GM19023 (cell line): ENCODE measurements at regions not wholly inside any gene's neighbourhood (a gene's known extent, or its start where the extent isn't known, plus 50 kb on each side); places are given as distances from the start of the nearest gene placed in this dataset.
"Not testable (repeated sequence)": the region's sequence is repeated elsewhere in the genome, so short reads cannot be mapped to it uniquely, and the experiment has no call there.

Experiments used
- ATAC-seq: cut with Tn5 transposase; IDR thresholded peaks from one replicate; pipeline ENCODE4 v1.9.1; 2021; ENCODE audit warnings: mild to moderate bottlenecking, moderate library complexity; ENCODE audit not compliant: unreplicated experiment

DNA sequence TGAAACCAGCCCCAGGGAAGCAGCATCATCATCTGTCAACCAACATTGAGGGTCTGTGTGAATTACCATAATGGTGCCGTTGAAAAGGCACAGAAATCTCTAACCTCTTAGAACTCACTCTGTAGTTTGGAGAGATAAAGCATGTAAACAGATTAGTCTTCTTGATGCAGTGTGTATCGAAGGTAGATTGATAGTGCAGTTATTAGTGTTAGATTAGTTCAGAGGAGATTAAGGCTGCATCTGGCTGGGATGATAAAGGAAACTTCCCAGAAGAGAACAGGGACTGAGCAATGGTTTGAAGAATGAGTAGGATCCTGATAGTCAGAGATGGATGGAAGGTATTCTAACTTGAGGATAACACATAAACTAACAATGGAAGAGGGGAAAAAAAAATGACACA is 651.5 kb downstream of the TLE1 start:
- no peak for ATAC-seq

DNA sequence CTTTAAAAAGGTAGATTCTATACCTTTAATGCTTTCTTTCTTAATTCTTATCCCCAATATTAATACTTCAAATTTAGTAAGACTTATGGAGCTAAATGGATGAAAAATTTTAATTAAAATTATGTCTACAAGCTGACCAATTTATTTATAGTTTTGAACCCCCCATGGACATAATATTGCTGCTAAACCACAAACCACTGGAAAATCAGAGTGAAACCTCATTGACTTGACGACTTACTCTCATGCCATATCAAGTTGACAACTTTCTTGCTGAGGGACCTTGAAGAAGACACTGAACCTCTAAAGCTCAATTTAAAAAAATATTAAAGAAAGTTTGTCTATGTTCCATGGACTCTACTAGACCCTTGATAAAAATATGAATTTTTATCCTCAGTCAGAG is 653.7 kb downstream of the TLE1 start:
- no peak for ATAC-seq

DNA sequence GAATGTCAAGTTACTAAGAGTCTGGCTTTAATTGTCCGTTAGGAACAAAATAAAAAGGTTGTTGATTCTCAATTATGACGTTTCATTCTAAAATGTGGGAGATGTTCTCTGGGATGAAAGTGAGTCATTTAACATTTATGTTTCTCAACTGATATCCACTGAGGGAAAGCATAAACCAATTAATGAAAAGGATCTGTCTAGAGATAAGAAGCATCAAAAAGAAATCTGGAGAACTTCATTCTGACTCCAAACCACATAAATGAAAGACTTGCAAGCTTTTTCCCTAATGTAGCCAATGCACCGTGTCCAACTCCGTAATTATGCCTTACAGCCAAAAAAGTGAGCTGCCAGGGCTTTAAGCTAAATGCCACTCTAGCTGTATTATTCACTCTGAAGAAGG is 654.2 kb downstream of the TLE1 start:
- ATAC-seq: no peak

DNA sequence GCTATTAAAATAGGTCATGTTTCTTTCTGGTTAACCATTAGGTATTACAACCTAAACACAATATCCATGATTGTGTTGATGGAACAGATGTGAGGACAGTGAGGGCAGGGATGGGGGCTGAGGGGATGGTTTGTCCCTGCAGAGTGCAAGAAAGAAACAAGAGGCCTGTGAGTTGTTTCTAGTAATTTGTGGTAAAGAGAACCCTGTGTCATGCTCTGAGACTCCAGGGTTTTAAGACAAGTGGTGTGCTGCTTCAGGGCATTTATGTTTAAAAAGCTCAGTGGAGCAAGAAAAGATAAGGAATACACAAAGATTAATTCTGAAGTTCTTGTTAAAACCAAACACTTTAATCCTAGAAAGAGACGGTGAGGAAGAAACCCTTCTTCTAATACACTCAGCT is 656.5 kb downstream of the TLE1 start:
- no peak for ATAC-seq

DNA sequence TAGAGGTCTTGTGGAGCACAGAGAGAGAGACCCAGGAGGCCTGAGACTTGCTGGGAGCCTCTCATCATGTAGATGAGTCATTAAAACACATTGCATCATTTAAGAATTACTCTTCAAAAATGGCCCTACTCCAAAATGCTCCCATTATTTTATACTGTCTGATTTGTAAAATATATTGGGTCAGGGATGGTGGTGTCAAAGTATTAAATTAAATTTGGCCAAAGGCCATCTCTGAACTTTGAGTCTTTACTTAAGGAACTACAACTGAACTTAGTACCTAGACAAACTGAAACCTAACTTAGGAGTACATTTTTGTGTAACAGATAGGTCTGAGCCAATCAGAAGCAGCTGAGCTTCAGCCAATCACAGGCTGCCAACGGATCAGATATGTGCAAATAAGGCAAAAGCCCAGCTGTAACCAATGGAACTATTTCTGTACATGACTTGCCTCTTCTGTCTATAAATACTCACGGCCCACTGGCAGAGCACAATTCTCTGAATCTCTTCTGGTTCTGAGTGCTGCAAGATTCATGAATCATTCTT is 657.2 kb downstream of the TLE1 start:
- no peak for ATAC-seq

DNA sequence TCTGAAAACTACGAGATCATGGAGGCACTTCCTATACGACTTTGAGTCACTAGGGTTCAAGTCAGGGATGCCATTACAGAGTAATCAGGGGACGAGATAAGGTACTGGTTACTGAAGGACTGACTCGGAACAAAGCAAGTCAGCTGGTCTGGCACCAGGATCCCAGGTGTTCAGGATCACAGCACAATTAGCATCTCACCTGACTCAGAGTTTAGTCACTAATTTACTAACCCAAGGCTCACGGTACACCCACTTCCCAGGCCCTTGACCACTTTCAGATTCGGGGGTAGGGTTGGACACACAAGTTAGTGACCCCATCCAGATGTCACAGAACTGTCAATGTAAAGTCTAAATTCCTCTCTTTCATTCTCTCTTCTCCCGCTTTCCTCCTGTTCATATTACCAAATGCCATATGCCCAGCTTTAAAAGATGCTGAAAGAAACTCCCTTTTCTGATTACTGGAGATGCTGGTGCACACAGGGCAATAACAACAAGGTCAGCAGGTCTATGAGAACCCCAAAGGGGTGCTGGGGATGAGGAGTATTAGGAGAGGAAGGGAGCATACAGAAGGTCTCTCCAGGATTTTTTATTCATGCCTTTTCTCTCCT is 657.8 kb downstream of the TLE1 start:
- ATAC-seq: no peak

DNA sequence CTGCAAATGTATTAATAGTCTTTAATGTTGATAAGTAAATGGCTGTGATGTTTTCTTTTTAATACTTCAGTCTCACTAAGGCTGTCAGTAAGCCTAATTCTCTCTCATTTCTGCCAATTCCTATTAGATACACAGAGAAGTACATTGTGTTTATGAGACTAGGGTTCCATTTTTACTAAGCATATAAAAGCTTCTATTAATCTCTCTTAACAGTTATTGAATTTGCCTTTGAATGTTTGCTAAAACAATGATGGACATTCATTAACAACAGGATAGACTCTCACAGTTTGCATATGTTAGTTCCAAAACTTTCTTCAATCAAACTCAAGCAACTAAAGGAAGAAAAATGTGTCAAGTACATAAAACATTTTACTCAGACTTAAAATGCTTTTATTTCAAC is 659.3 kb downstream of the TLE1 start:
- no peak for ATAC-seq

DNA sequence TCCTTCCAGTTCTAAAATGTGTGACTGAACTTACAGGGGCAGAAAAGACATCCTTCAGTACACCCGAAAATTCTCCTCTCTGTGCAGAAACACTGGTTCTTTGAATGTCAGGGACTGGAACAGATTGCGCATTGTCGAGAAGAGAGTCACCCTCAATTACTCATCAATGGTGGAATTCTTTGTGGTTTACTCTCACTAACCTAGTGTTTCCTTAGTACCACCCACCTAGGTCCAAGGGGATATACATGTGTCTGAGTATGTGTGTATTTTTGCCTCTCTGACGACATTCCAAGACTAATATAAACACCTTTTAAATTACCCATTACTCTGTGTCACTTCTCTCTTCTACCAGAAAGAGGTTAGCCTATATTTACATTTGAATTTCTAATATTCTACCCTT is 660.8 kb downstream of the TLE1 start:
- ATAC-seq: no peak

DNA sequence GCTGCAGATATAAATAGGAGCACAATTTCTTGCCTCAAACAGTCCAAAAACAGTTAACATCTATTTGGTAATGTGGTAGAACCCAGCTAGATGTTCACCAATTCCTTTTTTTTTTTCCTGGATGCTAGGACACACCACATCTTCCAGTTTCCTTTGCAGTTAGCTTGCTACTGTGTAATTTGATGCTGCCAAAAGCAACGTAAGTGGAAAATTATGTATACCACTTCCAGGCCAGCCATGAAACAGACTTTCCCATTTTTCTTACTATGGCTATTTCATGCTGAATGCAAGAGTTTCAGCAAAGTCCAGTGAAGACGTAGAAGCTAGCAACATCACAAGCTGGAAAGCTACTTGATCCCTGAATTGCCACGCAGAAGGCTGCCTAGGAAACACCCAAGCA is 667.2 kb downstream of the TLE1 start:
- no peak for ATAC-seq

DNA sequence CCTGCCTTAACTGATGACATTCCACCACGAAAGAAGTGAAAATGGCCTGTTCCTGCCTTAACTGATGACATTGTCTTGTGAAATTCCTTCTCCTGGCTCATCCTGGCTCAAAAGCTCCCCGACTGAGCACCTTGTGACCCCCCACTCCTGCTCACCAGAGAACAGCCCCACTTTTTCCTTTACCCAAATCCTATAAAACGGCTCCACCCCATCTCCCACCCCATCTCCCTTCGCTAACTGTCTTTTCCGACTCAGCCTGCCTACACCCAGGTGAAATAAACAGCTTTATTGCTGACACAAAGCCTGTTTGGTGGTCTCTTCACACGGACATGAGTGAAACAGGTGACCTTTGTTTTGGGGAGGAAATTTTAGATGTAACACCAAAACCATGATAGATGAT is 674.4 kb downstream of the TLE1 start:
- ATAC-seq: not testable (repeated sequence)

DNA sequence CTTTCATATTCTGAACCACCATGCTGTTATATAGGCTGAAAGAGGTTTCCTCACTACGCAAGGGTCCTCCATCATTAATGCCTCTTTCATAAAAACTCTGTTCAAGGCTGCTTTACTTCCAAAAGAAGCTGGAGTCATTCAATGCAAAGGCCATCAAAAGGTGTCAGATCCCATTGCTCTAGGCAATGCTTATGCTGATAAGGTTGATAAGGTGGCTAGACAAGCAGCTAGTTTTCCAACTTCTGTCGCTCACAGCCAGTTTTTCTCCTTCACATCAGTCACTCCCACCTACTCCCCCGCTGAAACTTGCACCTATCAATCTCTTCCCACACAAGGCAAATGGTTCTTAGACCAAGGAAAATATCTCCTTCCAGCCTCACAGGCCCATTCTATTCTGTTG is 676.2 kb downstream of the TLE1 start:
- not testable (repeated sequence) for ATAC-seq

DNA sequence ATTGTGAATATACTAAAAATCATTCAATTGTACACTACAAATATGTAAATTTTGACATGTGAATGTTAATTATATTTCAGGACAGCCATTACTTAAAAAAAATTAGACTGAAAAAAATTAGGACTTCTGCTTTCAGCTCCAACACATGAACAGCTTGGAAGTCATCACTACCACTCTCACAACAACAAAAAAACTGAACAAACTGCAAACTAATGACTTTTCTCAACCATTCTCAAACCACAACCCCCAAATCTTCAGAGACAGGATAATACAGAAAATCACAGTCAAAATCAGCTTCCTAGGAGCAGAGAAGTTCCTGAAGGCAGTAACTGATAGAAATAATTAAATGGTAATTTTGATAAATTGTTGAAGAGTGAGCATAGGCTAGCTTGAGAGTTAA is 686.4 kb downstream of the TLE1 start:
- no peak for ATAC-seq

DNA sequence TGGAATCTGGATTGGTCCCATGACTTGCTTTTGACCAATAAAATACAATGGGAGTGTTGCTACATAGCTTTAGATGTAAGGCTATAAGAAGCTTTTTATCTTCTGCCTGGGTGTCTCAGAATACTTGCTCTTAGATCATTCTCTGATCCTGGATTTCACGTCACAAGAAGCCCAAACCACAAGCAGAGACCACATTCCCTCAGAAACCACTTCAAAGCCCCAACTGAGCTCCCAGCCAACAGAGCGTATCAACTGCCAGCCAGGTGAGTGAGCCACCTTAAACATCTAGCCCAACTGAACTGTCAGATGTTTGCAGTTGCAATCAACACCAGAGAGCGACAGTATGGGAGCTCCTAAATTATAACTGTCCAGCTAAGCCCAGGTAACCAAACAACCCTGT is 687.1 kb downstream of the TLE1 start:
- ATAC-seq: no peak

DNA sequence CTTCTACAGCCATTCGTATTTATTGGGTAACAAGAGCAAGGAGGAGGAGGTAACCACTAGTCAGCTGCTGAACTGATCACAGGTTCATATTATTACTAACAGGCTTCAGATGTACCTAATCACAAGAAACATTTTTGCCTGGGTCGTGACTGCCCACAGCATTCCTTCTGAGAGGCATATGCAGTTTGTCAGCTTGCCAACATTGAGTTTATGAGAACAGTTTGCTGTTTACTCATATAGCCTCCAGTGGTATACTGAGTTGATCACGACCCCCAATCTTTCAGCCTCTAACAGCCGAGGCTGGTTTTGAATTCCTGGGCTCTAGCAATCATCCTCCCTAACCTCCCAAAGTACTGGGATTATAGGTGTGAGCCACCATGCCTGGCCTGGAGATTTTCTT is 693.6 kb downstream of the TLE1 start:
- ATAC-seq: no peak

DNA sequence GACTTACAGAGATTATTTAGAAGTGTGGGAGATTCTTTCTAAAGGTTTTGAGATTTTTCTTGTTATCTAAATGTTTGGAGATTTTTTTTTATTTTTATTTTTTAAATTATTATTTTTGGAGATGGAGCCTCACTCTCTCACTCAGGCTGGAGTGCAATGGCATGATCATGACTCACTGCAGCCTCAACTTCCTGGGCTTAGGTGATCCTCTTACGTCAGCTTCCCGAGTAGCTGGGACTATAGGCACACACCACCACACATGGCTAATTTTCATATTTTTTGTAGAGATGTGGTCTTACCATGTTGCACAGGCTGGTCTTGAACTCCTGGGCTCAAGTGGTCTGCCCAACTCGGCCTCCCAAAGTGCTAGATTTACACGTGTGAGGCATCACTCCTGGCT is 694.5 kb downstream of the TLE1 start:
- ATAC-seq: no peak

DNA sequence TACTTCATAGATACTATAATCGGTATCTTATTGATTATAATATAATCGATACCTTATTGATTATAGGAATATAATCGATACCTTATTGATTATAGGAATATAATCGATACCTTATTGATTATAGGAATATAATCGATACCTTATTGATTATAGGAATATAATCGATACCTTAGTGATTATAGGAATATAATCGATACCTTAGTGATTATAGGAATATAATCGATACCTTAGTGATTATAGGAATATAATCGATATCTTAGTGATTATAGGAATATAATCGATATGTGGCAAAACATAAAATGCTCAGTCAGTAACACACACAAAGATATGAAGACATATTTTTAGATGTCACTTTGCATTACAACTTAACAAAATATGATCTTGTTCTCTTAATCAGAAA is 703.8 kb downstream of the TLE1 start:
- ATAC-seq: not testable (repeated sequence)

DNA sequence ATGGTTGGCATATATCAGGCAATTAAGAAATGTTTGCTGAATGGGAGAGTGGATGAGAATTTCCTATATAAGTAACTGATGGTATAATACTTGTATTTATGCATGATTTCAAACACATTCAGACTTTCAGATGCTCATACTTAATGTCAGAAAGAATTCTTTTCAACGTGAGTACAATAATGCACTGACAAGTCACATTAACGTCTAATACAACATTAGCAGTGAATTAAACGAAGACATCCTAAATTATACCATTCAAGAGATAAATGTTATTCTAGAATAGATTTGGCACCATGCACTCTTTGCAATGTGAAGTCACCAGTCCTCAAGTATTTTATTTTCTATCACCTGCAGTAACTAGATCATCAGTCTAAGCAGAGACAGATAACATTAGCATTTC is 712.9 kb downstream of the TLE1 start:
- no peak for ATAC-seq

DNA sequence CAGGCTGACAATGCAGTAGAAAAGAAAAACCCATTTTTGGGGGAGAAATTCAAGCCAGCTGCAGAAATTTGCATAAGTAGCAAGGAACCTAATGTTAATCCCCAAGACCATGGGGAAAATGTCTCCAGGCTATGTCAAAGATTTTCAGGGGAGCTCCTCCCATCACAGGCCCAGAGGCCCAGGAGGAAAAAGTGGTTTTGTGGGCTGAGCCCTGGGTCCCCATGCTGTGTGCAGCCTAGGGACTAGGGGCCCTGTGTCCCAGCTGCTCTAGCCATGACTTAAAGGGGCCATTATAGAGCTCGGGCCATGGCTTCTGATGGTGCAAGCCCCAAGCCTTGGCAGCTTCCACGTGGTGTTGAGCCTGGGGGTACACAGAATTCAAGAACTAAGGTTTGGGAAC is 719.0 kb downstream of the TLE1 start:
- not testable (repeated sequence) for ATAC-seq

DNA sequence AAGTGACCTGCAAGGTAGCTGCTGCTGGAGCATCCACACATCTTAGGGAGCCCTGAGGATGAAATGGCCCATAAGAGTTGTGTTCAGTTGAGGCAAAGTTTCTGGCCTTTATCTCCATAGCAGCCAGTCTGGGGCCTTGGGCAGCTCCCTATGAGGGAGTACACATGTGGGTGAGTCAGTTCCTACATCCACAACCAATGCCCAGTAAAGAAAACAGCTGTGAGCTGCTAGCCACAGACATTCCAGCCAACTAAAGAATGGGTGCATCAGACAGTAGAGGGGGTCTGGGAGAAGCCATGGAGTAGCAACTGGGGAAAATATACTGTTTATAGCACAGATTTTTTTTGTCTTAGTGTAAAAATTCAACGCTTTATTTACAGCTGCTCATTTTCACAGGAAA is 720.7 kb downstream of the TLE1 start:
- ATAC-seq: no peak

DNA sequence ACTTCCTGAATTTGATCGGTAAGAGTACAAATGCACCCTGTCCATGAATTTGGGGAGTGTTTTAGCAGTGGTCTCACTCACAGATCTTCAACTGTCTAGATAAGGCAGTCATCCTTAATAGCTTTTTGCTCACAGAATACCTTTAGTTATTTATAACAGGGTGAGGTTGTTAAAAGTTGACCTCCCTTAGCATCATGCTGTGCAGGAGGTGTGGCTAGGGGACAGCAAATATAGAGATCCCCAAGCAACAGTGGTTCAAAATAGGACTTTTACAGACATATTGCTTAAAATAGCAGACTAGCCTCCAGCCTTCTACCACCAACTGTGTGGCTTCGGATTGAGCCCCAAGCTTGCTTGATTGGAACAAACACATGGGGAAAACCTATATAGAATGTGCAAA is 724.4 kb downstream of the TLE1 start:
- no peak for ATAC-seq

DNA sequence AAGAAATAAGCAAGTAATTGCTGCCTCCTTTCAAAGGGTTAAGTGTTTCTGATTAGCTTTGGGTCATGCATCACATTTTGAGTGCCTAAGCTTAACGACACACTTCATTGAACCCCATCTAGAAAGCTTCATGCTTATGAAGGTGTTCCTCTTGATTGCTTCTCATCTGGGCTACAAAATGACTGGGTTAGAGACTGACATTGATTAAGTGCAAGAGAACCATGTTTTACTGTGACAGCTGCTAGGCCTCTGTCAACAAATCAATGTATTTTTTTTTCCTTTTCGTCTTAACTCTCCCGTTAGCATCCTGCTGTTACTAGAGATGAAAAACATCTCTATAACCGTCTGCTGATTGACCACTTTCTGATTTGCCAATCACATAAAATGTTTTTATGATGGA is 725.0 kb downstream of the TLE1 start:
- no peak for ATAC-seq

DNA sequence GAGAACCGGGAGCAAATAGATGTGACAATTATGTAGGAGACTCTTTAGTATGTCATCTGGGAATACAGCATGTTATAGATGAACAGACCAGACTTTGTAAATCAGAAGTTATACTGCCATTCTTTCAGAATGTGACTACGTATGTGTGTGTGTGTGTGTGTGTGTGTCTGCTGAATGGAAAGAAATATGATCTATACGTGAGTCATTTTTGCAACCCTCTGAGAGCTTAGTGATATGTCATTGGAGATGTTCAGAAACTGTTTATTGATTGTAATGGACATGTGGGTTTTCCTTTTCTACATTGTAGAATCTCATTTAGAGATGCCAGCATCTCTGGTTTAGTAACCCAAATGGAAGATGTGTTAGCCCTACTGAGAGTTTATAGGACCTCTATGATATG is 731.5 kb downstream of the TLE1 start:
- no peak for ATAC-seq

DNA sequence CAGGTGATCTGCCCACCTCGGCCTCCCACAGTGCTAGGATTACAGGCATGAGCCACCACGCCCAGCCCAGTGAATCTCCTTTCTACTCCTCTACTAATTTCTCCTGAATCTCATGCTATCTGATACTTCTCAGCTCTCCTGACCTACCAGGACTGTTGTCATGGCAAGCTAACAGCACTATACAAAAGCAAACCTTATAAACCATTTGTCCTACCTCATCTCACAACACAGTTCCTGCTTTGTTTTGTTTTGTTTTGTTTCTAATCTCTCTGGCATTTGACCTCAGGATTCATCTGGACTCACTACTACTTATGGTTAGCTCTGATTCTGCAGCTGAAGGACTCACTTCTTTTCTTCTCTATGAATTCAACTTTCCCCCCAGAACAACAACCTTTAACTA is 734.8 kb downstream of the TLE1 start:
- ATAC-seq: no peak
